ENCODE measurements at regions not wholly inside any gene's neighbourhood (a gene's known extent, or its start where the extent isn't known, plus 50 kb on each side); places are given as distances from the start of the nearest gene placed in this dataset.

DNA sequence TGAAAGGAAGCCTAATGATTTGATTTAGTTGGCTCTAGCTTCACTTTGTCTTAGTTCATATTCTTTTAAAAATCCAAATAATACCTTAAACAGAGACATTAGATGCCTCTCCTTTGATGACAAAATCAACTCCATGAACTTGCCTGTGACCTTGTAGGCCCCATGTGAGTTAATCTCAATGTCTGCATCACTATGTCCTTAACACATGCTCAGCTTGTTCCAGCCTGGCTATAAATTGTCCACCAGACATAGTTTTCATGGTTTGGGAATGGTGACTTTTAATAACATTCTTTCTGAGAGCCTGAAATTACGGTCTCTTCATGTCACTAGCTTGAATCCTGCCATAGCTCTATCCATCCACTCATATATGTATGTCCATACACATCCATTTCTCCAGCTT, 656.3 kb upstream of the IGFBP3 start:
- no peak for DNase-seq
- intact Hi-C loops (cut with DNase I), result no loop called here
- no peak for TF ChIP-seq POLR2A (IDR thresholded peaks at IDR 0.05)
- TF ChIP-seq, protein P1, sequence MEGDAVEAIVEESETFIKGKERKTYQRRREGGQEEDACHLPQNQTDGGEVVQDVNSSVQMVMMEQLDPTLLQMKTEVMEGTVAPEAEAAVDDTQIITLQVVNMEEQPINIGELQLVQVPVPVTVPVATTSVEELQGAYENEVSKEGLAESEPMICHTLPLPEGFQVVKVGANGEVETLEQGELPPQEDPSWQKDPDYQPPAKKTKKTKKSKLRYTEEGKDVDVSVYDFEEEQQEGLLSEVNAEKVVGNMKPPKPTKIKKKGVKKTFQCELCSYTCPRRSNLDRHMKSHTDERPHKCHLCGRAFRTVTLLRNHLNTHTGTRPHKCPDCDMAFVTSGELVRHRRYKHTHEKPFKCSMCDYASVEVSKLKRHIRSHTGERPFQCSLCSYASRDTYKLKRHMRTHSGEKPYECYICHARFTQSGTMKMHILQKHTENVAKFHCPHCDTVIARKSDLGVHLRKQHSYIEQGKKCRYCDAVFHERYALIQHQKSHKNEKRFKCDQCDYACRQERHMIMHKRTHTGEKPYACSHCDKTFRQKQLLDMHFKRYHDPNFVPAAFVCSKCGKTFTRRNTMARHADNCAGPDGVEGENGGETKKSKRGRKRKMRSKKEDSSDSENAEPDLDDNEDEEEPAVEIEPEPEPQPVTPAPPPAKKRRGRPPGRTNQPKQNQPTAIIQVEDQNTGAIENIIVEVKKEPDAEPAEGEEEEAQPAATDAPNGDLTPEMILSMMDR (IDR thresholded peaks at IDR 0.05), result no peak
- H3K27ac ChIP-seq, result no peak overlapping the region
- H3K9me3 ChIP-seq, result no peaks in the 10 kb centered on the region
- WGBS, 2 donors, result 85 to 88% methylated on average over 1 of the region's 1 CpG
- ATAC-seq, result no peak
- no peaks in the 10 kb centered on the region for H3K36me3 ChIP-seq (replicated peaks in 1 of 2; ENCODE audit: insufficient read depth in 1 of 2, low read depth in 2 of 2)
- no peak overlapping the region for H3K4me3 ChIP-seq
- H3K4me1 ChIP-seq, result no peaks in the 10 kb centered on the region
- H3K27me3 ChIP-seq, result no peaks in the 10 kb centered on the region

DNA sequence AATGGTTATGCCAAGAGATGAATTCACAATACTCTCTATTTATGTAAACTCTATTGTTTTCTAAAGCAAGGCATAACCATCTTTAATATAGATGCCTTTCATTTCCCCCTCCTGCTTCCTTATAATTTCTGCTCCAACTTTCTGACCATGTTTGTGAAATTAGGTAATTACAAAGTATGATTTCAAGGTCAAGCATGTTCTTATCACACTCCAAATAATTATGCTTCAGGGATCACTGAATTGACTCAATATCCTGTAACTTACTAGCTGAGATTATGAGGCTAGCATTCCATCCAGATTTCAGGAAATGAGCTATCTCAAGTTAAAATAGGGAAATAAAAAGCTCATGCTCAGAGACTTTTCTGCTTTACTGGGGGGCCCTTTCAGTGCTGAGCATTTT, 655.9 kb upstream of the IGFBP3 start:
- H3K4me3 ChIP-seq, result no peak overlapping the region
- H3K27me3 ChIP-seq, result no peaks in the 10 kb centered on the region
- DNase-seq (no peak), ATAC-seq (no peak)
- no peaks in the 10 kb centered on the region for H3K36me3 ChIP-seq (replicated peaks in 1 of 2; ENCODE audit: insufficient read depth in 1 of 2, low read depth in 2 of 2)
- intact Hi-C loops (cut with DNase I), result no loop called here
- no peaks in the 10 kb centered on the region for H3K4me1 ChIP-seq
- no peaks in the 10 kb centered on the region for H3K9me3 ChIP-seq
- no peak overlapping the region for H3K27ac ChIP-seq
- TF ChIP-seq, protein P1 (IDR thresholded peaks at IDR 0.05), result no peak
- TF ChIP-seq POLR2A (IDR thresholded peaks at IDR 0.05), result no peak

DNA sequence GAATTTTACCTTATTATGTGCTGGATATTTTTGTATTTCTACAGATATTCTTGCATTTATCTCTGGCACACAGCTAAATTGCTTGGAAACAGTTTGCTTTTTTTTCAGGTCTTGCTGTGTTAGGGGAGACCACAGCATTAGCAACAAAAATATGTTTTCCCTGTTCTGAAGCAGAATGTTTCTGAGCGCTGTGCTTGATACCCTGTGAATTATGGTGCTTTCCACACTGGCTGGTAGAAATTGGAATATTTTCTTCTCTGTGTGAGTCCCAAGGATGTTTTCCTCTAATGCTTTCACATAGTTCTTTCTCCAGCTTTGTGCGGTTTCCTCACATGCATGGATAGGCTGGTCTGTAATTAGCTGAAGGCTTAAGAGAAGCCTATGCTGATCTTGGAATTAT, 651.6 kb upstream of the IGFBP3 start:
- no peaks in the 10 kb centered on the region for H3K4me1 ChIP-seq
- no peaks in the 10 kb centered on the region for H3K27me3 ChIP-seq
- no peaks in the 10 kb centered on the region for H3K9me3 ChIP-seq
- ATAC-seq (no peak), DNase-seq (no peak)
- no peaks in the 10 kb centered on the region for H3K36me3 ChIP-seq (replicated peaks in 1 of 2; ENCODE audit: insufficient read depth in 1 of 2, low read depth in 2 of 2)
- no peak for TF ChIP-seq POLR2A (IDR thresholded peaks at IDR 0.05)
- TF ChIP-seq, protein P1 (IDR thresholded peaks at IDR 0.05), result no peak
- intact Hi-C loops (cut with DNase I), result no loop called here
- H3K4me3 ChIP-seq, result no peak overlapping the region
- H3K27ac ChIP-seq, result no peak overlapping the region
- WGBS, 2 donors, result 46 to 73% methylated on average over 2 of the region's 2 CpGs

DNA sequence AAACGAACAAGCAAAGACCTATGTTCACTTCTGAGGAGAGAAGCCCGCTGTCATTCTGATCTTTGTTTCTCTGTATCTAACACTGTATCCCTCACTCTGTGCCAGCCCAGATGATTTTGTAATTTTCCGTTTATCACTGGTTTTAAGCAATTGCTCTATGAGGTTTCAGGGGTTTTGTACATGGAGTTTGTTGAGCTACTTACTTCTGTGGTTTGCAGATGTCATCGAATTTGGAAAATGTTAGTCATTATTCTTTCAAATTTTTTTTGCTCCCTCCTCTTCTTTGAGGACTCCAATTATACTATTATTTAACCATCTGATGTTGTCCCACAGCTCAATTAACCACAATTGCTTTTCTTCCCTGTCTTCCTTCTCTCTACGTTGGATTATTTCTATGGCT, 650.9 kb upstream of the IGFBP3 start:
- 79 to 87% methylated on average over 5 of the region's 5 CpGs for WGBS, 2 donors
- DNase-seq, result no peak
- H3K27me3 ChIP-seq, result no peaks in the 10 kb centered on the region
- H3K36me3 ChIP-seq (replicated peaks in 1 of 2; ENCODE audit: insufficient read depth in 1 of 2, low read depth in 2 of 2), result no peaks in the 10 kb centered on the region
- no peaks in the 10 kb centered on the region for H3K4me1 ChIP-seq
- no peak for ATAC-seq
- H3K9me3 ChIP-seq, result no peaks in the 10 kb centered on the region
- no peak overlapping the region for H3K27ac ChIP-seq
- TF ChIP-seq, protein P1 (IDR thresholded peaks at IDR 0.05), result no peak
- no peak for TF ChIP-seq POLR2A (IDR thresholded peaks at IDR 0.05)
- H3K4me3 ChIP-seq, result no peak overlapping the region
- intact Hi-C loops (cut with DNase I), result no loop called here

DNA sequence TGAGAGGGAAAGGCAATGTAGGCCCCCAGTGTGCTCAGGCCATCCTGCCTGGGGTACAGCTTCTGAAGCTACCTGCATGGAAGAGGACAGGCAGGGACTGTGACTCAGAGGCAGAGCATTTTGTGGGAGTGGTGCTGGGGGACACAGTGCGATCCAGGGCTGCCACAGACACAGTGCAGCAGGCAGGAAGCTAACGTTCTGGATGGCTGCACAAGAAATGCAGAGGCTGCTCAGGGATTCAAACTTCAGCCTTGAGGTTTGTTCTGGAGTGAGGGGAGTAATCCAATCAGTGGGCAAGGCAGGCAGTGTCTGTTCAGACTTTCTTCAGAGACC, 648.0 kb upstream of the IGFBP3 start:
- no peak for TF ChIP-seq POLR2A (IDR thresholded peaks at IDR 0.05)
- TF ChIP-seq, protein P1 (IDR thresholded peaks at IDR 0.05), result no peak
- intact Hi-C loops (cut with DNase I), result no loop called here
- WGBS, 2 donors, result 38 to 67% methylated on average over 1 to 2 of the region's 2 CpGs
- H3K27me3 ChIP-seq, result no peaks in the 10 kb centered on the region
- no peaks in the 10 kb centered on the region for H3K36me3 ChIP-seq (replicated peaks in 1 of 2; ENCODE audit: insufficient read depth in 1 of 2, low read depth in 2 of 2)
- no peak overlapping the region for H3K27ac ChIP-seq
- H3K4me3 ChIP-seq, result no peak overlapping the region
- ATAC-seq (no peak), DNase-seq (no peak)
- no peaks in the 10 kb centered on the region for H3K4me1 ChIP-seq
- H3K9me3 ChIP-seq, result no peaks in the 10 kb centered on the region
